OCI-LY7 (cell line): ENCODE measurements at regions not wholly inside any gene's neighbourhood (a gene's known extent, or its start where the extent isn't known, plus 50 kb on each side); places are given as distances from the start of the nearest gene placed in this dataset.

ENCODE experiments used
- BruUV-seq: library from RNA; stranded (reverse); fragments of 400-500 nt; replicated peaks from 2 replicates; lab custom pipeline; 2021; lab: Mats Ljungman, UMichigan
- CTCF ChIA-PET: fragments of 300-600 bp; sonication (Branson Sonifier 250); formaldehyde crosslinking; loops from one replicate; lab custom pipeline; 2022; ENCODE audit warnings: antibody characterized with exemption; ENCODE audit not compliant: unreplicated experiment; lab: Charles Lee
- POLR2A ChIA-PET: fragments of 300-600 bp; sonication (Branson Sonifier 250); formaldehyde crosslinking; loops from one replicate; lab custom pipeline; 2022; ENCODE audit warnings: antibody characterized with exemption; lab: Charles Lee
- DNase-seq: peaks from one replicate; pipeline ENCODE4 v3.0.0-alpha.2; 2015; ENCODE audit warnings: low spot score
- H2AFZ ChIP-seq: fragments of 200-600 bp; sonication (generic), shearing (Covaris generic); 2 replicates; pipeline ENCODE4 v1.6.1; 2014; ENCODE audit warnings: mild to moderate bottlenecking, antibody characterized with exemption, low read length, moderate library complexity
- H3K27ac ChIP-seq: fragments of 200-600 bp; sonication (generic); 2 replicates; pipeline ENCODE4 v1.5.1; 2014; ENCODE audit warnings: mixed run types, low read depth, mild to moderate bottlenecking, moderate library complexity, low read length, inconsistent platforms; ENCODE audit not compliant: poor library complexity, severe bottlenecking
- H3K36me3 ChIP-seq: fragments of 200-600 bp; sonication (generic); 2 replicates; pipeline ENCODE4 v1.6.1; 2014; ENCODE audit warnings: mild to moderate bottlenecking, antibody characterized with exemption, low read length, moderate library complexity, mixed read lengths; ENCODE audit not compliant: insufficient read depth
- H3K4me1 ChIP-seq: fragments of 200-600 bp; sonication (generic); 2 replicates; pipeline ENCODE4 v1.5.1; 2014; ENCODE audit warnings: mild to moderate bottlenecking, low read length; ENCODE audit not compliant: insufficient read depth, poor library complexity, severe bottlenecking
- H3K4me2 ChIP-seq: fragments of 200-600 bp; sonication (generic); 2 replicates; pipeline ENCODE4 v1.6.1; 2014; ENCODE audit warnings: mild to moderate bottlenecking, low read length
- H3K4me3 ChIP-seq: fragments of 200-600 bp; sonication (generic); 2 replicates; pipeline ENCODE4 v1.5.1; 2014; ENCODE audit warnings: mild to moderate bottlenecking, low read depth, low read length; ENCODE audit not compliant: poor library complexity, severe bottlenecking
- H3K79me2 ChIP-seq: fragments of 200-600 bp; sonication (generic); 2 replicates; pipeline ENCODE4 v1.6.1; 2016; ENCODE audit warnings: low read depth, mild to moderate bottlenecking, low read length, moderate library complexity, mixed read lengths; ENCODE audit not compliant: insufficient read depth
- H3K9me2 ChIP-seq: fragments of 200-600 bp; sonication (generic); 2 replicates; pipeline ENCODE4 v1.6.1; 2016; ENCODE audit warnings: mild to moderate bottlenecking, low read length, mixed read lengths; ENCODE audit not compliant: insufficient read depth
- H3K9me3 ChIP-seq: fragments of 200-600 bp; sonication (generic); 2 replicates; pipeline ENCODE4 v1.6.1; 2014; ENCODE audit warnings: mild to moderate bottlenecking, mixed run types, low read length, mixed read lengths
- H4K20me1 ChIP-seq: fragments of 200-600 bp; sonication (generic); 2 replicates; pipeline ENCODE4 v1.6.1; 2014; ENCODE audit warnings: mild to moderate bottlenecking, antibody characterized with exemption, low read length, moderate library complexity, mixed read lengths; ENCODE audit not compliant: insufficient read depth
- CTCF ChIP-seq: fragments of 200-600 bp; sonication (generic); conservative IDR thresholded peaks from 2 replicates; pipeline ENCODE4 v1.5.1; 2014; ENCODE audit warnings: mild to moderate bottlenecking, antibody characterized with exemption, low read length, moderate library complexity, mixed read lengths
- EZH2phosphoT487 ChIP-seq: fragments of 200-600 bp; sonication (generic); IDR thresholded peaks from 2 replicates; pipeline ENCODE4 v1.6.1; 2018; ENCODE audit warnings: low read depth, borderline replicate concordance, mild to moderate bottlenecking, mixed run types, antibody characterized with exemption, low read length, moderate library complexity, mixed read lengths
- intact Hi-C: fragments of 100-400 bp; cut with micrococcal nuclease; formaldehyde crosslinking; loops from one replicate; pipeline ENCODE4 v1.10.0; 2022; ENCODE audit not compliant: unreplicated experiment

- no peaks in the 10 kb centered on the region for H3K9me2 ChIP-seq
- H3K27ac ChIP-seq, result no peak overlapping the region
- no peak overlapping the region for H2AFZ ChIP-seq
- H3K79me2 ChIP-seq, result no peaks in the 10 kb centered on the region
- ChIA-PET POLR2A (no interaction called here), CTCF (no interaction called here)
- H3K4me3 ChIP-seq, result no peak overlapping the region
- H3K4me2 ChIP-seq, result no peak overlapping the region
- no TSS peak for BruUV-seq
- H3K4me1 ChIP-seq, result no peaks in the 10 kb centered on the region
- H4K20me1 ChIP-seq, result no peaks in the 10 kb centered on the region
- H3K9me3 ChIP-seq, result no peaks in the 10 kb centered on the region
- no peaks in the 10 kb centered on the region for H3K36me3 ChIP-seq
- intact Hi-C loops, result no loop called here
- no peak for DNase-seq
- no peak for TF ChIP-seq EZH2phosphoT487
- TF ChIP-seq CTCF, result no peak
Measured at GRCh38 chr9:86720639-86721225, 226.6 kb downstream of the GAS1 start.

- no peak for DNase-seq
- H3K4me2 ChIP-seq, result no peak overlapping the region
- intact Hi-C loops, result no loop called here
- H2AFZ ChIP-seq, result no peak overlapping the region
- no peak overlapping the region for H3K27ac ChIP-seq
- CTCF ChIA-PET, result no interaction called here
- BruUV-seq, result no TSS peak
- no peaks in the 10 kb centered on the region for H3K9me3 ChIP-seq
- no peaks in the 10 kb centered on the region for H4K20me1 ChIP-seq
- H3K4me1 ChIP-seq, result no peaks in the 10 kb centered on the region
- no peaks in the 10 kb centered on the region for H3K79me2 ChIP-seq
- POLR2A ChIA-PET, result interaction anchor here (1.1 kb wide), 1 partner anchor 14 kb away, joined by 4 read pairs; no protein-coding TSS in a partner anchor
- no peak overlapping the region for H3K4me3 ChIP-seq
- no peak for TF ChIP-seq EZH2phosphoT487
- no peak for TF ChIP-seq CTCF
- no peaks in the 10 kb centered on the region for H3K36me3 ChIP-seq
- H3K9me2 ChIP-seq, result no peaks in the 10 kb centered on the region
Measured at GRCh38 chr9:86718388-86719049, 228.8 kb downstream of the GAS1 start.

GRCh38 chr9:86716326-86716922, 230.9 kb downstream of the GAS1 start:
- H3K79me2 ChIP-seq, result no peaks in the 10 kb centered on the region
- TF ChIP-seq EZH2phosphoT487 (no peak), CTCF (no peak)
- DNase-seq, result no peak
- H3K9me3 ChIP-seq, result no peaks in the 10 kb centered on the region
- intact Hi-C loops, result no loop called here
- H2AFZ ChIP-seq, result no peak overlapping the region
- no peaks in the 10 kb centered on the region for H3K36me3 ChIP-seq
- ChIA-PET CTCF (no interaction called here), POLR2A (no interaction called here)
- no peaks in the 10 kb centered on the region for H4K20me1 ChIP-seq
- no TSS peak for BruUV-seq
- no peaks in the 10 kb centered on the region for H3K4me1 ChIP-seq
- no peaks in the 10 kb centered on the region for H3K9me2 ChIP-seq
- H3K4me3 ChIP-seq, result no peak overlapping the region
- no peak overlapping the region for H3K4me2 ChIP-seq
- no peak overlapping the region for H3K27ac ChIP-seq
